T-helper 1 cell (primary cell): ENCODE measurements at regions not wholly inside any gene's neighbourhood (a gene's known extent, or its start where the extent isn't known, plus 50 kb on each side); places are given as distances from the start of the nearest gene placed in this dataset.

Source experiments
- DNase-seq, 5 donors: peaks; one replicate each; pipeline ENCODE4 v3.0.0-alpha.2; 2012 to 2020

GRCh38 chr7:145082366-145083161, 246.7 kb upstream of the TPK1 start:
- DNase-seq = no peak

- DNase-seq = no peak
Measured at GRCh38 chr7:145065473-145065872, 229.6 kb upstream of the TPK1 start.

GRCh38 chr7:145064114-145064513, 228.3 kb upstream of the TPK1 start:
- no peak for DNase-seq

GRCh38 chr7:145053781-145054180, 217.9 kb upstream of the TPK1 start:
- DNase-seq = no peak

GRCh38 chr7:145050415-145050814, 214.6 kb upstream of the TPK1 start:
- no peak for DNase-seq

- DNase-seq = peak in 2 of 5 donors; percentile 13 to 31
Measured at GRCh38 chr7:145036604-145037405, 201.0 kb upstream of the TPK1 start.

GRCh38 chr7:145031162-145031561, 195.3 kb upstream of the TPK1 start:
- no peak for DNase-seq

GRCh38 chr7:145030754-145031153, 194.9 kb upstream of the TPK1 start:
- no peak for DNase-seq

GRCh38 chr7:145020454-145020853, 184.6 kb upstream of the TPK1 start:
- DNase-seq = no peak

- DNase-seq = no peak
Measured at GRCh38 chr7:145016068-145016467, 180.2 kb upstream of the TPK1 start.

GRCh38 chr7:145009876-145010275, 174.0 kb upstream of the TPK1 start:
- no peak for DNase-seq

- DNase-seq = no peak
Measured at GRCh38 chr7:145005601-145006000, 169.7 kb upstream of the TPK1 start.

- no peak for DNase-seq
Measured at GRCh38 chr7:144997512-144997911, 161.7 kb upstream of the TPK1 start.

- no peak for DNase-seq
Measured at GRCh38 chr7:144995495-144995894, 159.6 kb upstream of the TPK1 start.

GRCh38 chr7:144991041-144991440, 155.2 kb upstream of the TPK1 start:
- DNase-seq = no peak

GRCh38 chr7:144987686-144988085, 151.8 kb upstream of the TPK1 start:
- no peak for DNase-seq

GRCh38 chr7:144982133-144982532, 146.3 kb upstream of the TPK1 start:
- no peak for DNase-seq

GRCh38 chr7:144975882-144976281, 140.0 kb upstream of the TPK1 start:
- no peak for DNase-seq

GRCh38 chr7:144969787-144970186, 133.9 kb upstream of the TPK1 start:
- DNase-seq = no peak

GRCh38 chr7:144960763-144961162, 124.9 kb upstream of the TPK1 start:
- no peak for DNase-seq

- no peak for DNase-seq
Measured at GRCh38 chr7:144957998-144958397, 122.1 kb upstream of the TPK1 start.

GRCh38 chr7:144955422-144955821, 119.6 kb upstream of the TPK1 start:
- no peak for DNase-seq

GRCh38 chr7:144941127-144941526, 105.3 kb upstream of the TPK1 start:
- DNase-seq = no peak

- no peak for DNase-seq
Measured at GRCh38 chr7:144937199-144937598, 101.3 kb upstream of the TPK1 start.
